Natural killer cell (primary cell): ENCODE measurements at regions not wholly inside any gene's neighbourhood (a gene's known extent, or its start where the extent isn't known, plus 50 kb on each side); places are given as distances from the start of the nearest gene placed in this dataset.

Source experiments
- ATAC-seq, 3 donors: fragments of 150-1000 bp in 2 of 3; fragments of 200-7000 bp in 1 of 3; cut with Tn5 transposase; 1 replicate in 1 of 3; 2 replicates in 2 of 3; pipeline ENCODE4 v1.10.0; 2021; ENCODE audit warnings: mild to moderate bottlenecking in 2 of 3, moderate library complexity in 2 of 3
- DNase-seq, 2 donors: peaks; one replicate each; pipeline versions ENCODE4 v3.0.0 to v3.0.0-alpha.2; 2013 to 2021; ENCODE audit warnings: mixed read lengths in 1 of 2
- H3K27ac ChIP-seq: one replicate; pipeline ENCODE4 v1.5.1; 2013; ENCODE audit warnings: mild to moderate bottlenecking, low read length
- H3K27me3 ChIP-seq: one replicate; pipeline ENCODE4 v1.6.1; 2013; ENCODE audit warnings: low read length; ENCODE audit not compliant: control insufficient read depth, insufficient read depth
- H3K36me3 ChIP-seq: one replicate; pipeline ENCODE4 v1.6.1; 2013; ENCODE audit warnings: low read length; ENCODE audit not compliant: control insufficient read depth, insufficient read depth
- H3K4me1 ChIP-seq: one replicate; pipeline ENCODE4 v1.6.1; 2013; ENCODE audit warnings: low read length; ENCODE audit not compliant: control insufficient read depth, insufficient read depth
- H3K4me3 ChIP-seq: one replicate; pipeline ENCODE4 v1.5.1; 2013; ENCODE audit warnings: low read length
- H3K9me3 ChIP-seq: one replicate; pipeline ENCODE4 v1.6.1; 2013; ENCODE audit warnings: low read length; ENCODE audit not compliant: control insufficient read depth, insufficient read depth
- H3K27ac Mint-ChIP-seq, 2 donors: one replicate each; pipeline ENCODE4 v1.8.0; 2022; ENCODE audit warnings: mild to moderate bottlenecking in 2 of 2, mixed read lengths in 2 of 2, moderate library complexity in 1 of 2
- H3K27me3 Mint-ChIP-seq, 2 donors: one replicate each; pipeline ENCODE4 v1.8.0; 2022; ENCODE audit warnings: low read depth in 2 of 2, mixed read lengths in 2 of 2
- H3K36me3 Mint-ChIP-seq: one replicate; pipeline ENCODE4 v1.8.0; 2022; ENCODE audit warnings: mixed read lengths
- H3K4me1 Mint-ChIP-seq, 2 donors: one replicate each; pipeline ENCODE4 v1.8.0; 2022; ENCODE audit warnings: mixed read lengths in 2 of 2
- H3K4me3 Mint-ChIP-seq: one replicate; pipeline ENCODE4 v1.8.0; 2022; ENCODE audit warnings: mild to moderate bottlenecking, moderate library complexity, mixed read lengths
- H3K9me3 Mint-ChIP-seq, 2 donors: one replicate each; pipeline ENCODE4 v1.8.0; 2022; ENCODE audit warnings: mixed read lengths in 2 of 2
- WGBS: methylation state at CpG from one replicate; pipeline ENCODE4 v1.1.7; 2013; ENCODE audit warnings: missing lambda C conversion rate; ENCODE audit not compliant: insufficient coverage; 5-methylcytosine and 5-hydroxymethylcytosine counted together
- intact Hi-C: fragments of 100-400 bp; cut with micrococcal nuclease; formaldehyde crosslinking; loops from one replicate; pipeline ENCODE4 v1.14.2; 2022
- TF ChIP-seq, protein P1 (sequence below): fragments of 200-600 bp; IDR thresholded peaks from one replicate; pipeline ENCODE4 v1.8.0; 2022; ENCODE audit warnings: antibody characterized with exemption

DNA sequence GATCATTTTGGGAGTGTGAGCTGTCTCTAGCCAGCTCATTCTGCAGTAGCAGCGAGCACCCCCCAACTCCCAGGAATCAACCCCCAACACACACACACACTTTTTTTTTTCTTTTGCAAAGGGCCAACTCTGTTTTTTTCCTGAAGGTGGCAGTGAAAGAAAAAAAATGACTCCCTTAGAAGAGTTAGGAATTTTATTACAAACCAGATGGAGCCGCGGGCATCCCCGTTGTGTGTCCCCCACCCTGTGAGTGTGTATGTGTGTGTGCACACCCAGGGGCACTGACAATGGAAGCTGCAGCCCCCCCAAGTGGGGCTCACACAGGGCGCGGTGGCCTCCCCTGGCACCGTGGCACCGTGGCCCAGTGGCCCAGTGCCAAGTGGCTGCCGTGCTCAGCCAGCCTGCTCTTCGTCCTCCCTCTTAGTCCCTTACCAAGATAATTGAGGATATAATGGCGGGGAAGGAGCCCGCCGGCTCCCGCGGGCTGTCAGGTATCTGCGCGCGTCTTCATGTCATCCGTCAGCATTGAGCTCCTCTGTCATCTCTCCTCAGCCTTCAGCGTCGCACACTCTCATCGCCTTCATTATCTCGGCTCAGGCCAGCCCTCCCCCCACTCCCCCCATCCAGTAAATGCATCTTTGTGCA lies 314.1 kb downstream of the ZNF536 start:
- no peak overlapping the region for H3K4me3 Mint-ChIP-seq
- no peaks in the 10 kb centered on the region for H3K9me3 ChIP-seq
- H3K27me3 Mint-ChIP-seq = peaks cover 48 to 80% of the 10 kb centered on the region in 2 donors
- WGBS = 96% methylated on average over 19 of the region's 23 CpGs
- H3K27me3 ChIP-seq = no peaks in the 10 kb centered on the region
- TF ChIP-seq, protein P1, sequence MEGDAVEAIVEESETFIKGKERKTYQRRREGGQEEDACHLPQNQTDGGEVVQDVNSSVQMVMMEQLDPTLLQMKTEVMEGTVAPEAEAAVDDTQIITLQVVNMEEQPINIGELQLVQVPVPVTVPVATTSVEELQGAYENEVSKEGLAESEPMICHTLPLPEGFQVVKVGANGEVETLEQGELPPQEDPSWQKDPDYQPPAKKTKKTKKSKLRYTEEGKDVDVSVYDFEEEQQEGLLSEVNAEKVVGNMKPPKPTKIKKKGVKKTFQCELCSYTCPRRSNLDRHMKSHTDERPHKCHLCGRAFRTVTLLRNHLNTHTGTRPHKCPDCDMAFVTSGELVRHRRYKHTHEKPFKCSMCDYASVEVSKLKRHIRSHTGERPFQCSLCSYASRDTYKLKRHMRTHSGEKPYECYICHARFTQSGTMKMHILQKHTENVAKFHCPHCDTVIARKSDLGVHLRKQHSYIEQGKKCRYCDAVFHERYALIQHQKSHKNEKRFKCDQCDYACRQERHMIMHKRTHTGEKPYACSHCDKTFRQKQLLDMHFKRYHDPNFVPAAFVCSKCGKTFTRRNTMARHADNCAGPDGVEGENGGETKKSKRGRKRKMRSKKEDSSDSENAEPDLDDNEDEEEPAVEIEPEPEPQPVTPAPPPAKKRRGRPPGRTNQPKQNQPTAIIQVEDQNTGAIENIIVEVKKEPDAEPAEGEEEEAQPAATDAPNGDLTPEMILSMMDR = no peak
- no peak overlapping the region for H3K27ac ChIP-seq
- DNase-seq = no peak
- H3K36me3 Mint-ChIP-seq = no peaks in the 10 kb centered on the region
- no peak overlapping the region for H3K4me3 ChIP-seq
- no peaks in the 10 kb centered on the region for H3K9me3 Mint-ChIP-seq
- ATAC-seq = no peak
- H3K4me1 Mint-ChIP-seq = no peaks in the 10 kb centered on the region
- H3K36me3 ChIP-seq = no peaks in the 10 kb centered on the region
- no peak overlapping the region for H3K27ac Mint-ChIP-seq
- intact Hi-C loops = loop anchor here (10.0 kb wide), 1 partner anchor 859 kb away; no protein-coding TSS in a partner anchor
- H3K4me1 ChIP-seq = no peaks in the 10 kb centered on the region

DNA sequence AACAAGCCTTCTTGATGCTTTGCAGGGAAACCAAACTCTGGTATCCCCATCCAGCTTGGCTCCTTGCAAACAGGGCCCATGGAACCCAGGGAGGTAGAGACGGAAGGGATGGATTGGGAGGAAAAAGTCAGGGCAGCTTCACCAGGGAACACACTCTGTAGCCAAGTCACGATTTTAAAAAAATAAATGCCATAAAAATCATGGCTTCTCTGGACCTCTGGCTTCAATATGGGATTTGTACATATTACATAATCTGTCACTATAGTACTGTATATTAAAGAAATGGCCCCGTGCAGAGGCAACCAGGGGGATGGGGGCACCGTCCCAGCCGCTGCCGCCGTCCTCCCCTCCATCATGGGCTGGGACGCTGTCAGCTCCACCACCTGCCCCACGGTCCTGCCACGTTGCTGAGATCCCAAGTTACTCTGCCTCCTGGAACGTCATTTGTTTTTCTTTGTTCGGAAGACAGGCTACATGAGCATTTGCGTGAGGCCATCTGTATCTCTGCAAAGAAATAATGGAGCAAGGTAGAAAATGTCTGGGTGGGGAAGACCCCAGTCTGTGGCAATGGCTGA lies 313.3 kb downstream of the ZNF536 start:
- no peak overlapping the region for H3K4me3 ChIP-seq
- TF ChIP-seq, protein P1 = no peak
- no peak overlapping the region for H3K27ac ChIP-seq
- intact Hi-C loops = loop anchor here (10.0 kb wide), 1 partner anchor 859 kb away; no protein-coding TSS in a partner anchor
- Mint-ChIP-seq H3K9me3 (no peaks in the 10 kb centered on the region), H3K27me3 (peaks cover 45 to 74% of the 10 kb centered on the region in 2 donors), H3K36me3 (no peaks in the 10 kb centered on the region), H3K27ac (no peak overlapping the region), H3K4me1 (no peaks in the 10 kb centered on the region), H3K4me3 (no peak overlapping the region)
- H3K4me1 ChIP-seq = no peaks in the 10 kb centered on the region
- DNase-seq = no peak
- no peak for ATAC-seq
- no peaks in the 10 kb centered on the region for H3K36me3 ChIP-seq
- H3K27me3 ChIP-seq = no peaks in the 10 kb centered on the region
- no peaks in the 10 kb centered on the region for H3K9me3 ChIP-seq
- 88% methylated on average over 13 of the region's 13 CpGs for WGBS

DNA sequence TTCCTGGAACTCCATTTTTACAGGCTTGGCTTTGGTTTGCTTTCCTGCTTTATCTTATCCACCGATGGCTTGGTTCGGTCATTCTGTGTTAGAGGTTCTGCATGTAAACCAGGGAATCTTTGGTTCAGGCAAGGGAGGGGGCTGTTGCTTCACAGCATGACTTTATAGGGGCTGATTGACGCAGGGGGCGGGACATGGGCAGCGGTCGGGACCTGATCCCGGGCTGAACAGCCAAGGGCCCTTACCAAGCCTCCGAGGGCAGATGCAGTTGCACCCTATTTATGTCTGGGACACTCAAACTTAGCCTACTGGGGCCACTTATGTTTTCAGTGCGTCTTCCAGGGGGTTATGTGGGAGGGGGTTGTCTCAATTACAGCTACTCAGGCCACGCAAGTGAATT lies 312.4 kb downstream of the ZNF536 start:
- Histone ChIP-seq H3K27me3 (no peaks in the 10 kb centered on the region), H3K36me3 (no peaks in the 10 kb centered on the region), H3K27ac (no peak overlapping the region), H3K9me3 (no peaks in the 10 kb centered on the region), H3K4me3 (no peak overlapping the region), H3K4me1 (no peaks in the 10 kb centered on the region)
- WGBS = 84% methylated on average over 8 of the region's 10 CpGs
- H3K9me3 Mint-ChIP-seq = no peaks in the 10 kb centered on the region
- intact Hi-C loops = loop anchor here (10.0 kb wide), 1 partner anchor 860 kb away; no protein-coding TSS in a partner anchor
- TF ChIP-seq, protein P1 = no peak
- ATAC-seq = no peak
- no peak for DNase-seq
- no peaks in the 10 kb centered on the region for H3K36me3 Mint-ChIP-seq
- no peaks in the 10 kb centered on the region for H3K4me1 Mint-ChIP-seq
- H3K4me3 Mint-ChIP-seq = no peak overlapping the region
- H3K27me3 Mint-ChIP-seq = peaks cover 42 to 65% of the 10 kb centered on the region in 2 donors
- H3K27ac Mint-ChIP-seq = no peak overlapping the region
